CD4-positive, alpha-beta T cell (primary cell): ENCODE measurements at regions not wholly inside any gene's neighbourhood (a gene's known extent, or its start where the extent isn't known, plus 50 kb on each side); places are given as distances from the start of the nearest gene placed in this dataset.

Source experiments
- ATAC-seq: fragments of 200-7000 bp; cut with Tn5 transposase; one replicate; pipeline ENCODE4 v1.10.0; 2022; ENCODE audit warnings: mild to moderate bottlenecking; ENCODE audit not compliant: poor library complexity
- CTCF ChIA-PET: fragments of 350-600 bp; sonication (Branson Sonifier 250); formaldehyde crosslinking; loops from one replicate; lab custom pipeline; 2021; ENCODE audit warnings: antibody characterized with exemption, inconsistent platforms; lab: Charles Lee
- POLR2A ChIA-PET: fragments of 350-600 bp; sonication (Branson Sonifier 250); formaldehyde crosslinking; loops from one replicate; lab custom pipeline; 2021; ENCODE audit warnings: antibody characterized with exemption, inconsistent platforms; lab: Charles Lee
- DNase-seq, 14 experiments: peaks; one replicate each; pipeline ENCODE4 v3.0.0-alpha.2; 2013 to 2020; ENCODE audit warnings: mixed read lengths in 2 of 14
- H3K27ac ChIP-seq, 2 donors: one replicate each; pipeline versions ENCODE4 v1.5.1 to v1.7.0; 2013; ENCODE audit warnings: low read length in 2 of 2, low read depth in 1 of 2, mild to moderate bottlenecking in 1 of 2
- H3K27me3 ChIP-seq, 2 experiments: 1 replicate in 1 of 2; 2 replicates in 1 of 2; pipeline versions ENCODE4 v1.6.1 to v1.7.0; 2013; ENCODE audit warnings: low read length in 2 of 2, control low read depth in 1 of 2, mild to moderate bottlenecking in 1 of 2, moderate library complexity in 1 of 2; ENCODE audit not compliant: insufficient read depth in 2 of 2, control insufficient read depth in 1 of 2
- H3K36me3 ChIP-seq: one replicate; pipeline ENCODE4 v1.6.1; 2013; ENCODE audit warnings: low read length, control low read depth; ENCODE audit not compliant: insufficient read depth
- H3K4me1 ChIP-seq: one replicate; pipeline ENCODE4 v1.6.1; 2013; ENCODE audit warnings: low read length, control low read depth; ENCODE audit not compliant: insufficient read depth
- H3K4me3 ChIP-seq: one replicate; pipeline ENCODE4 v1.5.1; 2013; ENCODE audit warnings: mild to moderate bottlenecking, low read length, moderate library complexity
- H3K9me3 ChIP-seq, 2 experiments: 1 replicate in 1 of 2; 2 replicates in 1 of 2; pipeline versions ENCODE4 v1.6.1 to v1.7.0; 2013; ENCODE audit warnings: low read length in 2 of 2, mild to moderate bottlenecking in 2 of 2, control low read depth in 1 of 2, moderate library complexity in 1 of 2; ENCODE audit not compliant: control insufficient read depth in 1 of 2, insufficient read depth in 1 of 2
- H3K27ac Mint-ChIP-seq: one replicate; pipeline ENCODE4 v1.8.0; 2020; ENCODE audit warnings: mixed read lengths
- H3K27me3 Mint-ChIP-seq: one replicate; pipeline ENCODE4 v1.8.0; 2021; ENCODE audit warnings: mixed read lengths
- H3K36me3 Mint-ChIP-seq: one replicate; pipeline ENCODE4 v1.8.0; 2021; ENCODE audit warnings: low read depth, mixed read lengths
- H3K4me1 Mint-ChIP-seq: one replicate; pipeline ENCODE4 v1.8.0; 2021; ENCODE audit warnings: low read depth, mixed read lengths
- H3K4me3 Mint-ChIP-seq: one replicate; pipeline ENCODE4 v1.8.0; 2020; ENCODE audit warnings: mild to moderate bottlenecking, mixed read lengths
- H3K9me3 Mint-ChIP-seq: one replicate; pipeline ENCODE4 v1.8.0; 2020; ENCODE audit warnings: mixed read lengths
- intact Hi-C, 2 experiments: fragments of 100-400 bp; cut with DNase I in 1 of 2; cut with micrococcal nuclease in 1 of 2; formaldehyde crosslinking; loops; one replicate each; pipeline versions ENCODE4 v1.15.1 to v1.9.0; 2023 to 2025; cut with DNase I, micrococcal nuclease
- TF ChIP-seq, protein P1 (sequence below): fragments of 200-600 bp; IDR thresholded peaks from one replicate; pipeline ENCODE4 v1.8.0; 2022; ENCODE audit warnings: antibody characterized with exemption, mild to moderate bottlenecking

GRCh38 chr13:67803118-67803517 is 573.0 kb upstream of the PCDH9 start:
- no peaks in the 10 kb centered on the region for H3K4me1 Mint-ChIP-seq
- ATAC-seq (no peak), DNase-seq (no peak)
- no peaks in the 10 kb centered on the region for H3K27me3 Mint-ChIP-seq
- H3K36me3 Mint-ChIP-seq: no peaks in the 10 kb centered on the region
- Histone ChIP-seq H3K9me3 (peaks cover 3 to 5% of the 10 kb centered on the region in 2 experiments), H3K27me3 (no peaks in the 10 kb centered on the region), H3K4me3 (no peak overlapping the region), H3K4me1 (no peaks in the 10 kb centered on the region), H3K36me3 (no peaks in the 10 kb centered on the region), H3K27ac (no peak overlapping the region)
- intact Hi-C loops: no loop called here
- TF ChIP-seq, protein P1, sequence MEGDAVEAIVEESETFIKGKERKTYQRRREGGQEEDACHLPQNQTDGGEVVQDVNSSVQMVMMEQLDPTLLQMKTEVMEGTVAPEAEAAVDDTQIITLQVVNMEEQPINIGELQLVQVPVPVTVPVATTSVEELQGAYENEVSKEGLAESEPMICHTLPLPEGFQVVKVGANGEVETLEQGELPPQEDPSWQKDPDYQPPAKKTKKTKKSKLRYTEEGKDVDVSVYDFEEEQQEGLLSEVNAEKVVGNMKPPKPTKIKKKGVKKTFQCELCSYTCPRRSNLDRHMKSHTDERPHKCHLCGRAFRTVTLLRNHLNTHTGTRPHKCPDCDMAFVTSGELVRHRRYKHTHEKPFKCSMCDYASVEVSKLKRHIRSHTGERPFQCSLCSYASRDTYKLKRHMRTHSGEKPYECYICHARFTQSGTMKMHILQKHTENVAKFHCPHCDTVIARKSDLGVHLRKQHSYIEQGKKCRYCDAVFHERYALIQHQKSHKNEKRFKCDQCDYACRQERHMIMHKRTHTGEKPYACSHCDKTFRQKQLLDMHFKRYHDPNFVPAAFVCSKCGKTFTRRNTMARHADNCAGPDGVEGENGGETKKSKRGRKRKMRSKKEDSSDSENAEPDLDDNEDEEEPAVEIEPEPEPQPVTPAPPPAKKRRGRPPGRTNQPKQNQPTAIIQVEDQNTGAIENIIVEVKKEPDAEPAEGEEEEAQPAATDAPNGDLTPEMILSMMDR: no peak
- H3K27ac Mint-ChIP-seq: no peak overlapping the region
- ChIA-PET POLR2A (no interaction called here), CTCF (no interaction called here)
- no peak overlapping the region for H3K4me3 Mint-ChIP-seq
- peaks cover 24% of the 10 kb centered on the region for H3K9me3 Mint-ChIP-seq

DNA sequence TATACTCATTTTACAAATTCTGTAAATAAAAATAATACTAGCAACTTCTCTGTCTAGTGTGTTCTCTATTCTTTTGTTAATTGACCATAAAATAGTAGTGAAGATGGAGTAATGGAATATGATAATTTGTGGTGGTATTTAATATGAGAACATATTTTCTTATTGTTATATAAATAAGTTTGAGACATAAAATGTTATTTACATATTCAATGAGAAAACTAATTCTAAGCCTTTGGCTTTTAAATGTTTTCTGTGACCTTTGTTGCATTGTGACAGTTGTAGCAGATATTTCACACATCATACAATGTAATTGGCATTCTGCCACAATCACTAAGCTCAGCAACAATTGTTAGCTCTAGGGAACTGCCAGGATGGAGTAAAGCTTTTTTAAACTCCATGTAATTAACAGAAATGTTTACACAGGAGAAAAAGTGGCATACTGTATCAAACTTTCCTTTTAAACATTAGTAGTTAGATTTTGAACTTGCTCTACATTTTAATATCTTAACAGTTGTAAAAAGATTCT is 562.1 kb upstream of the PCDH9 start:
- ATAC-seq: no peak
- Histone ChIP-seq H3K4me3 (no peak overlapping the region), H3K9me3 (no peaks in the 10 kb centered on the region), H3K4me1 (no peaks in the 10 kb centered on the region), H3K27ac (no peak overlapping the region), H3K36me3 (no peaks in the 10 kb centered on the region), H3K27me3 (no peaks in the 10 kb centered on the region)
- ChIA-PET CTCF (no interaction called here), POLR2A (no interaction called here)
- TF ChIP-seq, protein P1: no peak
- peaks cover 6% of the 10 kb centered on the region for H3K9me3 Mint-ChIP-seq
- no peaks in the 10 kb centered on the region for H3K27me3 Mint-ChIP-seq
- H3K4me3 Mint-ChIP-seq: no peak overlapping the region
- DNase-seq: no peak
- no peak overlapping the region for H3K27ac Mint-ChIP-seq
- intact Hi-C loops: no loop called here
- no peaks in the 10 kb centered on the region for H3K36me3 Mint-ChIP-seq
- no peaks in the 10 kb centered on the region for H3K4me1 Mint-ChIP-seq

- Mint-ChIP-seq H3K9me3 (peaks cover 6% of the 10 kb centered on the region), H3K4me1 (no peaks in the 10 kb centered on the region), H3K27ac (no peak overlapping the region), H3K4me3 (no peak overlapping the region), H3K27me3 (no peaks in the 10 kb centered on the region), H3K36me3 (no peaks in the 10 kb centered on the region)
- TF ChIP-seq, protein P1: no peak
- POLR2A ChIA-PET: no interaction called here
- CTCF ChIA-PET: no interaction called here
- Histone ChIP-seq H3K9me3 (no peaks in the 10 kb centered on the region), H3K4me3 (no peak overlapping the region), H3K4me1 (no peaks in the 10 kb centered on the region), H3K36me3 (no peaks in the 10 kb centered on the region), H3K27me3 (no peaks in the 10 kb centered on the region), H3K27ac (no peak overlapping the region)
- DNase-seq: no peak
- no peak for ATAC-seq
- intact Hi-C loops: no loop called here
Measured at GRCh38 chr13:67791047-67791446, 560.9 kb upstream of the PCDH9 start.
